ENCODE measurements at regions not wholly inside any gene's neighbourhood (a gene's known extent, or its start where the extent isn't known, plus 50 kb on each side); places are given as distances from the start of the nearest gene placed in this dataset.

DNA sequence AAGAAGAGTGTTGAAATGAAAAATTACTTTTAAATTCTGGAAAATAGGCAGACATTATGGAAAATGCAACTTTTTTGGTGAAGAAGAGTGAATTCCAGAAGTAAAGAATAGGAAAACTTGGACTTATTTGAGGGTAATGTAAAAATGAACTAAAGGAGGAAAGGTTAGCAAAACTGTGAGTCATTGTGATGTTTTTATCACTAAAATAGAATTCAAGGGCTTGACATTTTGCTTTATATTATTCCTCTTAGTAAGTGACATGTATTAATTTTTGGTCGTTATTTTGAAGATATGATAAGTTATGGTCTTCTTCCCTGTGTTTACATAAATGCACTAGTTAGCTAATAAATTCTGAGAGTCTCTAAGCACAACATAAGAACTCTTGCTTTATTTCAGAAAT lies 390.9 kb downstream of the FAT4 start:
- ChIA-PET POLR2A (no interaction called here), CTCF (interaction anchor here (0.6 kb wide), 1 partner anchor 316 kb away, joined by 3 read pairs; no protein-coding TSS in a partner anchor)
- intact Hi-C loops (cut with micrococcal nuclease) (loop anchor here (1.0 kb wide), 2 partner anchors 15 to 34 kb away; no protein-coding TSS in a partner anchor), dilution Hi-C loops (cut with MboI; ENCODE audit: extremely low pct_ligation_motif_present, low sequenced_read_pairs) (no loop called here)
- H3K36me3 ChIP-seq (ENCODE audit: control insufficient read depth in 2 of 2, extremely low read depth in 1 of 2, insufficient read depth in 2 of 2, low read length in 2 of 2) = no peaks in the 10 kb centered on the region
- H3K9me1 ChIP-seq (replicated peaks; ENCODE audit: control insufficient read depth, extremely low read depth, insufficient read depth, low read length) = no peaks in the 10 kb centered on the region
- H3K4me1 ChIP-seq (ENCODE audit: control insufficient read depth, extremely low read depth, insufficient read depth, low read length) = peaks cover 20% of the 10 kb centered on the region
- no peak overlapping the region for H2AFZ ChIP-seq (ENCODE audit: low read depth, low read length)
- peak overlapping the region; percentile 22 for H3K4me2 ChIP-seq (ENCODE audit: insufficient read depth, low read length)
- no peak overlapping the region for H3K27ac ChIP-seq (ENCODE audit: insufficient read depth, low read depth, low read length)
- H3K9me3 ChIP-seq (replicated peaks; ENCODE audit: control insufficient read depth, insufficient read depth, low read length) = no peaks in the 10 kb centered on the region
- no peak overlapping the region for H3K9ac ChIP-seq (replicated peaks; ENCODE audit: extremely low read depth, insufficient read depth, low read length)
- BruUV-seq (replicated peaks) = no TSS peak
- peak; percentile 54 for DNase-seq (ENCODE audit: low read depth, low spot score)
- FAIRE-seq = peak; percentile 59
- H3K27me3 ChIP-seq (ENCODE audit: control insufficient read depth in 2 of 2, insufficient read depth in 2 of 2, low read length in 2 of 2) = no peaks in the 10 kb centered on the region
- no peaks in the 10 kb centered on the region for H3K79me2 ChIP-seq (ENCODE audit: control insufficient read depth, insufficient read depth, low read length)
- H3K4me3 ChIP-seq (replicated peaks in 1 of 3; ENCODE audit: insufficient read depth in 1 of 3, low read depth in 1 of 3, low read length in 3 of 3) = no peak overlapping the region
- TF ChIP-seq CTCF (IDR thresholded peaks at IDR 0.05; ENCODE audit: extremely low read depth in 1 of 2, insufficient read depth in 1 of 2, low read depth in 1 of 2, low read length in 2 of 2) (no peak), FOS (IDR thresholded peaks at IDR 0.05; ENCODE audit: borderline replicate concordance, insufficient read depth, low read length) (peak; percentile 39), POLR2AphosphoS5 (IDR thresholded peaks at IDR 0.05; ENCODE audit: insufficient read depth, low read depth, low read length) (no peak), GATA2 (IDR thresholded peaks at IDR 0.05; ENCODE audit: insufficient read depth, insufficient read length, low read depth, low read length) (no peak)
- H4K20me1 ChIP-seq (replicated peaks; ENCODE audit: control insufficient read depth, extremely low read depth, insufficient read depth, low read length) = no peaks in the 10 kb centered on the region

DNA sequence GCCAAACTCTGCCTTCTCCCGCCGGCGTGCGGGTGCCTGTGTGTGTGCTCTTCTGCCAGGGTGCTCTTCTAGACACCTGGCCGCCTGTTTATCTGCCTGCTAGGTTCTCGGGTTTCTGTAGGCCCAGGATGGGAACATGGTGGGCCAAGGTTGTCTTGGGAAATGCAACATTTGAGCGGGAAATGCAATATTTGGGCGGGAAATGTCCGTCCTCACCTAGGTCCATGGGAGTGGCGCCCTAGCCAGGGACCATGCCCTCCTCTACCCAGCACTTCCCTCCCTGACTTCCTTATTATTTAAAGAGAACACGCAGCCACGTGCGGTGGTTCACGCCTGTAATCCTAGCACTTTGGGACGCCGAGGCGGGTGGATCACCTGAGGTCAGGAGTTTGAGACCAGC lies 392.6 kb downstream of the FAT4 start:
- CTCF ChIA-PET = no interaction called here
- Histone ChIP-seq H3K9ac (replicated peaks; ENCODE audit: extremely low read depth, insufficient read depth, low read length) (no peak overlapping the region), H3K9me3 (replicated peaks; ENCODE audit: control insufficient read depth, insufficient read depth, low read length) (no peaks in the 10 kb centered on the region), H3K36me3 (ENCODE audit: control insufficient read depth in 2 of 2, extremely low read depth in 1 of 2, insufficient read depth in 2 of 2, low read length in 2 of 2) (no peaks in the 10 kb centered on the region), H3K4me3 (replicated peaks in 1 of 3; ENCODE audit: insufficient read depth in 1 of 3, low read depth in 1 of 3, low read length in 3 of 3) (no peak overlapping the region), H3K79me2 (ENCODE audit: control insufficient read depth, insufficient read depth, low read length) (no peaks in the 10 kb centered on the region), H2AFZ (ENCODE audit: low read depth, low read length) (no peak overlapping the region), H3K9me1 (replicated peaks; ENCODE audit: control insufficient read depth, extremely low read depth, insufficient read depth, low read length) (no peaks in the 10 kb centered on the region), H4K20me1 (replicated peaks; ENCODE audit: control insufficient read depth, extremely low read depth, insufficient read depth, low read length) (no peaks in the 10 kb centered on the region), H3K27me3 (ENCODE audit: control insufficient read depth in 2 of 2, insufficient read depth in 2 of 2, low read length in 2 of 2) (no peaks in the 10 kb centered on the region), H3K4me1 (ENCODE audit: control insufficient read depth, extremely low read depth, insufficient read depth, low read length) (peaks cover 20% of the 10 kb centered on the region), H3K27ac (ENCODE audit: insufficient read depth, low read depth, low read length) (no peak overlapping the region), H3K4me2 (ENCODE audit: insufficient read depth, low read length) (no peak overlapping the region)
- TF ChIP-seq MAX (IDR thresholded peaks at IDR 0.05; ENCODE audit: insufficient read depth, insufficient read length) (no peak), CTCF (IDR thresholded peaks at IDR 0.05; ENCODE audit: extremely low read depth in 1 of 2, insufficient read depth in 1 of 2, low read depth in 1 of 2, low read length in 2 of 2) (no peak), MYC (IDR thresholded peaks at IDR 0.05; ENCODE audit: low read depth, low read length) (no peak), FOS (IDR thresholded peaks at IDR 0.05; ENCODE audit: borderline replicate concordance, insufficient read depth, low read length) (no peak), GATA2 (IDR thresholded peaks at IDR 0.05; ENCODE audit: insufficient read depth, insufficient read length, low read depth, low read length) (no peak), POLR2A (IDR thresholded peaks at IDR 0.05; ENCODE audit: low read depth, low read length) (no peak), POLR2AphosphoS5 (IDR thresholded peaks at IDR 0.05; ENCODE audit: insufficient read depth, low read depth, low read length) (no peak), JUN (IDR thresholded peaks at IDR 0.05; ENCODE audit: borderline replicate concordance, insufficient read depth, insufficient read length, low read depth) (no peak), EZH2 (IDR thresholded peaks at IDR 0.05; ENCODE audit: borderline replicate concordance, low read depth, low read length, severe bottlenecking) (no peak)
- dilution Hi-C loops (cut with MboI; ENCODE audit: extremely low pct_ligation_motif_present, low sequenced_read_pairs) = no loop called here
- FAIRE-seq = no peak
- POLR2A ChIA-PET = no interaction called here
- intact Hi-C loops (cut with micrococcal nuclease) = no loop called here
- BruUV-seq (replicated peaks) = no TSS peak
- DNase-seq (ENCODE audit: low read depth, low spot score) = no peak
